OCI-LY1 (cell line): ENCODE measurements at regions not wholly inside any gene's neighbourhood (a gene's known extent, or its start where the extent isn't known, plus 50 kb on each side); places are given as distances from the start of the nearest gene placed in this dataset.

Source experiments
- H2AFZ ChIP-seq: fragments of 200-600 bp; sonication (generic), shearing (Covaris generic); 2 replicates; pipeline ENCODE4 v1.6.0; 2014; ENCODE audit warnings: antibody characterized with exemption, mild to moderate bottlenecking, low read length
- H3F3A ChIP-seq: fragments of 200-600 bp; sonication (generic), shearing (Covaris generic); 2 replicates; pipeline ENCODE4 v1.6.0; 2014; ENCODE audit warnings: mild to moderate bottlenecking, antibody characterized with exemption, low read length, moderate library complexity; ENCODE audit not compliant: insufficient read depth
- H3K27ac ChIP-seq: fragments of 200-600 bp; sonication (generic); 2 replicates; pipeline ENCODE4 v1.5.1; 2014; ENCODE audit warnings: low read length, mixed run types, mild to moderate bottlenecking, low read depth; ENCODE audit not compliant: poor library complexity, severe bottlenecking
- H3K27me3 ChIP-seq: fragments of 200-600 bp; sonication (generic); 2 replicates; pipeline ENCODE4 v1.6.0; 2014; ENCODE audit warnings: antibody characterized with exemption, mild to moderate bottlenecking, low read length, moderate library complexity; ENCODE audit not compliant: insufficient read depth
- H3K36me3 ChIP-seq: fragments of 200-600 bp; sonication (generic); 2 replicates; pipeline ENCODE4 v1.6.1; 2014; ENCODE audit warnings: mild to moderate bottlenecking, antibody characterized with exemption, low read length, moderate library complexity, mixed read lengths; ENCODE audit not compliant: insufficient read depth
- H3K4me1 ChIP-seq: fragments of 200-600 bp; sonication (generic); 2 replicates; pipeline ENCODE4 v1.5.1; 2014; ENCODE audit warnings: mild to moderate bottlenecking, low read length, moderate library complexity; ENCODE audit not compliant: insufficient read depth, severe bottlenecking
- H3K4me2 ChIP-seq: fragments of 200-600 bp; sonication (generic), shearing (Covaris generic); 2 replicates; pipeline ENCODE4 v1.6.1; 2014; ENCODE audit warnings: low read length
- H3K4me3 ChIP-seq: fragments of 200-600 bp; sonication (generic); 2 replicates; pipeline ENCODE4 v1.5.1; 2014; ENCODE audit warnings: low read length, low read depth, mild to moderate bottlenecking, mixed read lengths; ENCODE audit not compliant: poor library complexity, severe bottlenecking
- H3K79me2 ChIP-seq: fragments of 200-600 bp; shearing (Covaris generic); 2 replicates; pipeline ENCODE4 v1.6.1; 2016; ENCODE audit warnings: mixed run types, low read length, mixed read lengths; ENCODE audit not compliant: insufficient read depth
- H3K9ac ChIP-seq: fragments of 200-600 bp; sonication (generic), shearing (Covaris generic); 2 replicates; pipeline ENCODE4 v1.6.1; 2014; ENCODE audit warnings: mild to moderate bottlenecking, low read length, mixed read lengths
- H3K9me2 ChIP-seq: fragments of 200-600 bp; sonication (generic), shearing (Covaris generic); 2 replicates; pipeline ENCODE4 v1.6.1; 2014; ENCODE audit warnings: low read depth, mild to moderate bottlenecking, low read length, mixed read lengths
- H3K9me3 ChIP-seq: fragments of 200-600 bp; shearing (Covaris generic); 2 replicates; pipeline ENCODE4 v1.6.1; 2014; ENCODE audit warnings: low read length, mixed read lengths
- H4K20me1 ChIP-seq: fragments of 200-600 bp; sonication (generic), shearing (Covaris generic); 2 replicates; pipeline ENCODE4 v1.6.0; 2016; ENCODE audit warnings: mild to moderate bottlenecking, low read length; ENCODE audit not compliant: insufficient read depth
- EZH2 ChIP-seq: fragments of 200-600 bp; sonication (generic), shearing (Covaris generic); IDR thresholded peaks from 2 replicates; pipeline ENCODE4 v1.8.0; 2017; ENCODE audit warnings: borderline replicate concordance, mixed run types, mild to moderate bottlenecking, antibody characterized with exemption, low read length, moderate library complexity, mixed read lengths
- TF ChIP-seq, protein P1 (sequence below): fragments of 200-600 bp; sonication (generic), shearing (Covaris generic); IDR thresholded peaks from 2 replicates; pipeline ENCODE4 v1.5.1; 2017; ENCODE audit warnings: mild to moderate bottlenecking, antibody characterized with exemption, low read length, moderate library complexity, mixed read lengths

DNA sequence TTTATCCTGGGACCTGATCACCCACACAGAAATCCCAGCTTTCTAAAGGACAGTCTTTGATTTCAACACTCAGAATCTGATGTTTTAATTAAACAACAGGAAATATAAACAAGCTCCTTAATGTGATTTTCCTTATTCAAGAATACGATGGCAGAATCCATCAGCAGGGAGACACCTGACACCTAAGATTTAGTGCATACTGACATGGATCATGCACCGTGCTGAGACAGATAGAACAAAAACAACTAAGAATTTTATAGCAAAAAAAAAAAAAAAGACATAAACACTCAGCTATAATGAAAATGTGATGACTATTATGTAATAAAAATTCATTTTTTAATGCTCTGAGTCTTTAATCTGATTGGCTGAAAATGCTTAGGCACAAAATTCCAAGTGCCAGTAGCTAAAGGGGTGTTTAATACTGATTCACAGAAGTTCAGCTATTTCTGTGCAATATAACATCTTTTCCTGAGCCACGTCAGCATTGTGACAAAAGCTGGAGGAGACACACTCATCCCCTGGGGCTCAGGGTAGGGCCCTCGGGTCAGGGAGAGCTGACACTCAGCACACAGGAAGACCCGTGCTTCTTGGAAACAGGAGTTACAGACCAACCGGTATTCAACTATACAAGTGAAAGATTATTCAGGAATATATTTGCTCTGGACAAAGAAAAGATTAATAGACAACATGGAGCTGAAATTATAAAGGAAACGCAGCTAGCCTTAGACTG, 247.4 kb downstream of the FBXO15 start:
- Histone ChIP-seq H3K27ac (no peak overlapping the region), H3K9me3 (no peaks in the 10 kb centered on the region), H3K36me3 (no peaks in the 10 kb centered on the region), H3F3A (no peaks in the 10 kb centered on the region), H2AFZ (no peak overlapping the region; the same call in 1 of the 2 replicates), H3K4me3 (no peak overlapping the region), H4K20me1 (no peaks in the 10 kb centered on the region), H3K4me1 (no peaks in the 10 kb centered on the region), H3K9me2 (no peaks in the 10 kb centered on the region), H3K9ac (no peak overlapping the region), H3K27me3 (no peaks in the 10 kb centered on the region), H3K4me2 (no peak overlapping the region), H3K79me2 (no peaks in the 10 kb centered on the region)
- TF ChIP-seq EZH2 = no peak
- TF ChIP-seq, protein P1, sequence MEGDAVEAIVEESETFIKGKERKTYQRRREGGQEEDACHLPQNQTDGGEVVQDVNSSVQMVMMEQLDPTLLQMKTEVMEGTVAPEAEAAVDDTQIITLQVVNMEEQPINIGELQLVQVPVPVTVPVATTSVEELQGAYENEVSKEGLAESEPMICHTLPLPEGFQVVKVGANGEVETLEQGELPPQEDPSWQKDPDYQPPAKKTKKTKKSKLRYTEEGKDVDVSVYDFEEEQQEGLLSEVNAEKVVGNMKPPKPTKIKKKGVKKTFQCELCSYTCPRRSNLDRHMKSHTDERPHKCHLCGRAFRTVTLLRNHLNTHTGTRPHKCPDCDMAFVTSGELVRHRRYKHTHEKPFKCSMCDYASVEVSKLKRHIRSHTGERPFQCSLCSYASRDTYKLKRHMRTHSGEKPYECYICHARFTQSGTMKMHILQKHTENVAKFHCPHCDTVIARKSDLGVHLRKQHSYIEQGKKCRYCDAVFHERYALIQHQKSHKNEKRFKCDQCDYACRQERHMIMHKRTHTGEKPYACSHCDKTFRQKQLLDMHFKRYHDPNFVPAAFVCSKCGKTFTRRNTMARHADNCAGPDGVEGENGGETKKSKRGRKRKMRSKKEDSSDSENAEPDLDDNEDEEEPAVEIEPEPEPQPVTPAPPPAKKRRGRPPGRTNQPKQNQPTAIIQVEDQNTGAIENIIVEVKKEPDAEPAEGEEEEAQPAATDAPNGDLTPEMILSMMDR = no peak

- Histone ChIP-seq H2AFZ (no peak overlapping the region), H3K4me1 (no peaks in the 10 kb centered on the region), H4K20me1 (no peaks in the 10 kb centered on the region), H3F3A (no peaks in the 10 kb centered on the region), H3K27me3 (no peaks in the 10 kb centered on the region), H3K4me3 (no peak overlapping the region), H3K9ac (no peak overlapping the region), H3K9me3 (no peaks in the 10 kb centered on the region), H3K9me2 (no peaks in the 10 kb centered on the region), H3K36me3 (no peaks in the 10 kb centered on the region), H3K4me2 (no peak overlapping the region), H3K79me2 (no peaks in the 10 kb centered on the region), H3K27ac (no peak overlapping the region)
- TF ChIP-seq EZH2 = no peak
- TF ChIP-seq, protein P1 = no peak
Measured at GRCh38 chr18:73897517-73897916, 250.1 kb downstream of the FBXO15 start.

- no peaks in the 10 kb centered on the region for H3F3A ChIP-seq
- no peaks in the 10 kb centered on the region for H3K9me2 ChIP-seq
- H3K36me3 ChIP-seq = no peaks in the 10 kb centered on the region
- no peaks in the 10 kb centered on the region for H3K27me3 ChIP-seq
- TF ChIP-seq, protein P1 = no peak
- TF ChIP-seq EZH2 = no peak
- H4K20me1 ChIP-seq = no peaks in the 10 kb centered on the region
- no peak overlapping the region for H3K4me2 ChIP-seq
- no peak overlapping the region for H3K4me3 ChIP-seq
- H3K9me3 ChIP-seq = no peaks in the 10 kb centered on the region
- H2AFZ ChIP-seq = no peak overlapping the region
- H3K27ac ChIP-seq = no peak overlapping the region
- H3K9ac ChIP-seq = no peak overlapping the region
- no peaks in the 10 kb centered on the region for H3K4me1 ChIP-seq
- no peaks in the 10 kb centered on the region for H3K79me2 ChIP-seq
Measured at GRCh38 chr18:73896685-73897084, 250.9 kb downstream of the FBXO15 start.
